22Rv1 (cell line): ENCODE measurements at regions not wholly inside any gene's neighbourhood (a gene's known extent, or its start where the extent isn't known, plus 50 kb on each side); places are given as distances from the start of the nearest gene placed in this dataset.

ENCODE experiments used
- H3K27ac ChIP-seq: fragments of 450-650 bp; 2 replicates; pipeline ENCODE4 v1.5.1; 2017
- CTCF ChIP-seq: fragments of 450-650 bp; IDR thresholded peaks from 2 replicates; pipeline ENCODE4 v1.5.1; 2017; ENCODE audit warnings: mild to moderate bottlenecking
- ZFX ChIP-seq: fragments of 450-650 bp; IDR thresholded peaks from 2 replicates; pipeline ENCODE4 v1.6.1; 2017; ENCODE audit warnings: antibody characterized with exemption, borderline replicate concordance

GRCh38 chr2:120496235-120496634 is 150.3 kb downstream of the INHBB start:
- H3K27ac ChIP-seq, result no peak overlapping the region

GRCh38 chr2:120496759-120497158 is 150.8 kb downstream of the INHBB start:
- H3K27ac ChIP-seq, result no peak overlapping the region
- TF ChIP-seq ZFX (no peak), CTCF (no peak)

More at GRCh38 chr2:120496235-120496634, 150.3 kb downstream of the INHBB start:
- TF ChIP-seq CTCF (no peak), ZFX (no peak)

GRCh38 chr2:120497261-120497977 is 151.5 kb downstream of the INHBB start:
- no peak overlapping the region for H3K27ac ChIP-seq
- TF ChIP-seq ZFX (no peak), CTCF (no peak)

- H3K27ac ChIP-seq, result no peak overlapping the region
- no peak for TF ChIP-seq CTCF
- TF ChIP-seq ZFX, result no peak
These were observed 152.2 kb downstream of the INHBB start for GRCh38 chr2:120498121-120498520.

GRCh38 chr2:120498576-120499394 is 152.8 kb downstream of the INHBB start:
- H3K27ac ChIP-seq, result no peak overlapping the region
- TF ChIP-seq ZFX (no peak), CTCF (no peak)

GRCh38 chr2:120499784-120500495 is 154.0 kb downstream of the INHBB start:
- TF ChIP-seq ZFX (no peak), CTCF (no peak)
- H3K27ac ChIP-seq, result no peak overlapping the region

- TF ChIP-seq CTCF (no peak), ZFX (no peak)
- H3K27ac ChIP-seq, result no peak overlapping the region
These were observed 155.7 kb downstream of the INHBB start for GRCh38 chr2:120501591-120501990.
